Vagina (tissue), 2 donors: ENCODE measurements at regions not wholly inside any gene's neighbourhood (a gene's known extent, or its start where the extent isn't known, plus 50 kb on each side); places are given as distances from the start of the nearest gene placed in this dataset.

ENCODE experiments used
- POLR2A ChIP-seq, 2 donors: fragments of 450-650 bp; IDR thresholded peaks; one replicate each; pipeline ENCODE4 v1.6.1; 2017; ENCODE audit warnings: antibody characterized with exemption in 2 of 2, mild to moderate bottlenecking in 2 of 2, moderate library complexity in 2 of 2
- TF ChIP-seq, protein P1 (sequence below), 3 experiments: fragments of 450-650 bp in 2 of 3; fragments of 200-600 bp in 1 of 3; sonication (generic) in 1 of 3; IDR thresholded peaks; one replicate each; pipeline ENCODE4 v1.5.1; 2017 to 2019; ENCODE audit warnings: antibody characterized with exemption in 3 of 3, mild to moderate bottlenecking in 2 of 3, moderate library complexity in 2 of 3

DNA sequence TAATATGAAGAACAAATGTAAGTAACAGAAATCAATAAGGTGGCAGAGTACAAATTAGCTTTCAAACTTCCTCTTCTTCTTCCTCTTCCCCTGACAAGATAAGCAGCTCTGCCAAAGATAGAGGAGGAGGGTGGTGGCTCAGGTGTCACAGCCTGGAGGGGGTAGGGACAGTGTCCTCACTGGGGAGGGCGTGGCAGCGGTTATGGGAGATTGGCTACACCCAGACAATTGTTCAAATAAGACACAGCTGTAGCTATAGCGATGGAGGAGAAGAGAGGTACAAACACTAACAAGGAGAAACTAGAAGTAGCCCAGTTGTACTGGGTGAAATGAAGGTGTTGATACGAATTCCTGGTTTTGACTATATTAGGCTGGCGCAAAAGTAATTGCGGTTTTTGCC lies 198.5 kb downstream of the TBXT start:
- no peak for TF ChIP-seq POLR2A (IDR thresholded peaks at IDR 0.05)
- TF ChIP-seq, protein P1, sequence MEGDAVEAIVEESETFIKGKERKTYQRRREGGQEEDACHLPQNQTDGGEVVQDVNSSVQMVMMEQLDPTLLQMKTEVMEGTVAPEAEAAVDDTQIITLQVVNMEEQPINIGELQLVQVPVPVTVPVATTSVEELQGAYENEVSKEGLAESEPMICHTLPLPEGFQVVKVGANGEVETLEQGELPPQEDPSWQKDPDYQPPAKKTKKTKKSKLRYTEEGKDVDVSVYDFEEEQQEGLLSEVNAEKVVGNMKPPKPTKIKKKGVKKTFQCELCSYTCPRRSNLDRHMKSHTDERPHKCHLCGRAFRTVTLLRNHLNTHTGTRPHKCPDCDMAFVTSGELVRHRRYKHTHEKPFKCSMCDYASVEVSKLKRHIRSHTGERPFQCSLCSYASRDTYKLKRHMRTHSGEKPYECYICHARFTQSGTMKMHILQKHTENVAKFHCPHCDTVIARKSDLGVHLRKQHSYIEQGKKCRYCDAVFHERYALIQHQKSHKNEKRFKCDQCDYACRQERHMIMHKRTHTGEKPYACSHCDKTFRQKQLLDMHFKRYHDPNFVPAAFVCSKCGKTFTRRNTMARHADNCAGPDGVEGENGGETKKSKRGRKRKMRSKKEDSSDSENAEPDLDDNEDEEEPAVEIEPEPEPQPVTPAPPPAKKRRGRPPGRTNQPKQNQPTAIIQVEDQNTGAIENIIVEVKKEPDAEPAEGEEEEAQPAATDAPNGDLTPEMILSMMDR (IDR thresholded peaks at IDR 0.05) = no peak
